ENCODE measurements at regions not wholly inside any gene's neighbourhood (a gene's known extent, or its start where the extent isn't known, plus 50 kb on each side); places are given as distances from the start of the nearest gene placed in this dataset.

DNA sequence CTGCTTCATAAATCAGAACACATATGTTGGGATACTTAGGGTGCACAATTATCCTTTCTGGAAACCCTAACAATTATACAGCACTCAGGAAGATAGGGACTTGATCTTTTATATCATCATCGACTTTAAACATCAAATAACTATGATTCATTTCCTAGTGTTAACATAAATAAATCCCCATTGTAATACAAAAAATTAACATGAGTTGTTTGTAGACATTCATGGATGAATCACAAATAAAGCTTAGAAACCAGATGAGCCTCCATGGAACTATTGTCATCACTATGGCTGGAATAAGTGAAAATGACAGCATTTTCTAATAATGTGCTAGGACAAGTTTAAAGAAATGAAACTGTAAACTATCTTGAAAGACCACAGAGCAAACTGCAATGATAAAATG, 821.7 kb downstream of the GATA3 start:
- Mint-ChIP-seq H3K4me1 (ENCODE audit: unreplicated experiment) (no peaks in the 10 kb centered on the region), H3K4me3 (ENCODE audit: unreplicated experiment) (no peak overlapping the region), H3K27ac (ENCODE audit: unreplicated experiment) (no peak overlapping the region), H3K27me3 (ENCODE audit: unreplicated experiment) (peaks cover 2% of the 10 kb centered on the region), H3K36me3 (ENCODE audit: low read depth, unreplicated experiment) (no peaks in the 10 kb centered on the region), H3K9me3 (ENCODE audit: unreplicated experiment) (no peaks in the 10 kb centered on the region)
- TF ChIP-seq, protein P1, sequence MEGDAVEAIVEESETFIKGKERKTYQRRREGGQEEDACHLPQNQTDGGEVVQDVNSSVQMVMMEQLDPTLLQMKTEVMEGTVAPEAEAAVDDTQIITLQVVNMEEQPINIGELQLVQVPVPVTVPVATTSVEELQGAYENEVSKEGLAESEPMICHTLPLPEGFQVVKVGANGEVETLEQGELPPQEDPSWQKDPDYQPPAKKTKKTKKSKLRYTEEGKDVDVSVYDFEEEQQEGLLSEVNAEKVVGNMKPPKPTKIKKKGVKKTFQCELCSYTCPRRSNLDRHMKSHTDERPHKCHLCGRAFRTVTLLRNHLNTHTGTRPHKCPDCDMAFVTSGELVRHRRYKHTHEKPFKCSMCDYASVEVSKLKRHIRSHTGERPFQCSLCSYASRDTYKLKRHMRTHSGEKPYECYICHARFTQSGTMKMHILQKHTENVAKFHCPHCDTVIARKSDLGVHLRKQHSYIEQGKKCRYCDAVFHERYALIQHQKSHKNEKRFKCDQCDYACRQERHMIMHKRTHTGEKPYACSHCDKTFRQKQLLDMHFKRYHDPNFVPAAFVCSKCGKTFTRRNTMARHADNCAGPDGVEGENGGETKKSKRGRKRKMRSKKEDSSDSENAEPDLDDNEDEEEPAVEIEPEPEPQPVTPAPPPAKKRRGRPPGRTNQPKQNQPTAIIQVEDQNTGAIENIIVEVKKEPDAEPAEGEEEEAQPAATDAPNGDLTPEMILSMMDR (IDR thresholded peaks at IDR 0.05; ENCODE audit: unreplicated experiment) = no peak
- DNase-seq (ENCODE audit: low spot score) = no peak

DNA sequence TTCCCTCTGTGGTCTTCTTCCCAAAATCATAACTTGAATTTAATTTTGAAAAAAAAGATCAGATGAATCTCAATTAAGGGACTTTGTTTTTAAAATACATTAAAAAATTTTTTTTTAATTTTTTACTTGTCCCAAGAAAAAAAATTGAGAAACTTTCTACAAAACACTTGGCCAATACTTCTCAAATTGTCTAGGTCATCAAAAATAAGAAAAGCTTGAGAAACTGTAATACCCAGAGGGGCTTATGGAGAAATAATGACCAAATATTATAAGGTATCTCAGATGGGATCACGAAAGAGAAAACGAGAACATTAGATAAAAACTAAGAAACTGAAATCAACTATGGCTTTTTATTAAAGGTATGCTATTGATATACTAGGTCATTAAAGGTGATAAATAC, 835.0 kb downstream of the GATA3 start:
- Mint-ChIP-seq H3K9me3 (ENCODE audit: unreplicated experiment) (no peaks in the 10 kb centered on the region), H3K4me1 (ENCODE audit: unreplicated experiment) (peaks cover 12% of the 10 kb centered on the region), H3K4me3 (ENCODE audit: unreplicated experiment) (no peak overlapping the region), H3K36me3 (ENCODE audit: low read depth, unreplicated experiment) (no peaks in the 10 kb centered on the region), H3K27ac (ENCODE audit: unreplicated experiment) (no peak overlapping the region), H3K27me3 (ENCODE audit: unreplicated experiment) (no peaks in the 10 kb centered on the region)
- TF ChIP-seq, protein P1 (IDR thresholded peaks at IDR 0.05; ENCODE audit: unreplicated experiment) = no peak
- DNase-seq (ENCODE audit: low spot score) = no peak

DNA sequence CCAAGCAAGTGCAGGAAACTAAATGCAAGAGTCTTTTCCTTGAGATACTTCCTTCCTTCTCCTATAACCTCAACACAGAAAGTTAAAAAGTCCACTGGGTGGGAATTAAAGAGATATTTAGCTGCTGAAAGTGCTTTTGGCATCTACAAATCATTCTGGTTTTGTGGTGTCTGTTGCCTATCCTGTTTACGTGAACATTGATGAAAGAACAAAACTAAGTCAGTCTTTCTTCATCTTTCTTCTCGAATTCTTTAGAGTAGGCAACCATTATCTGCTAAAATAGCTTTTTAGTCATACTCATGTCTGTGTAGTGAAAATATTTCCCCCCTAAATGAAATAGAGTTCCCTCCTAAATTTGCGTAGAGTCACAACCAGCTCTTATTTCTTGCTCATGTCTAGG, 838.6 kb downstream of the GATA3 start:
- Mint-ChIP-seq H3K9me3 (ENCODE audit: unreplicated experiment) (no peaks in the 10 kb centered on the region), H3K36me3 (ENCODE audit: low read depth, unreplicated experiment) (no peaks in the 10 kb centered on the region), H3K4me3 (ENCODE audit: unreplicated experiment) (no peak overlapping the region), H3K27me3 (ENCODE audit: unreplicated experiment) (no peaks in the 10 kb centered on the region), H3K27ac (ENCODE audit: unreplicated experiment) (no peak overlapping the region), H3K4me1 (ENCODE audit: unreplicated experiment) (peaks cover 12% of the 10 kb centered on the region)
- no peak for DNase-seq (ENCODE audit: low spot score)
- TF ChIP-seq, protein P1 (IDR thresholded peaks at IDR 0.05; ENCODE audit: unreplicated experiment) = no peak

DNA sequence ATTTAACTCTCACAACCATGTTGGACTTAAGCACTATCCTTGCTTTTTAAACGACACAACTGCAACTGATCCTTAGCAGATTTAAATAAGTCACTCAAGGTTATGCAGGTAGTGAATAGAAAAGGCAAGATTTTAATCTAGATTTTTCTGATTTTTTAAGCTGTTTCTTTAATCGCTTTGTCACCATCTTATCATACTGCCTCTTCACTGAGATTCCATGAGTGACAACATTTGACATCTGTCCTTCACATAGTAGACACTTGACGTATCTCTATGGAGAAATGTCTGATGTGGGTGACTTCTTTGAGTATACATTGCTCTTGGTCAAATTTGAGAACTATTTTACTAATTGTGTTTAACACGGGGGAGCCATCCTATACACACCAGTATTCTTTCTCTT, 839.7 kb downstream of the GATA3 start:
- no peak for DNase-seq (ENCODE audit: low spot score)
- peaks cover 12% of the 10 kb centered on the region for H3K4me1 Mint-ChIP-seq (ENCODE audit: unreplicated experiment)
- H3K4me3 Mint-ChIP-seq (ENCODE audit: unreplicated experiment) = no peak overlapping the region
- H3K9me3 Mint-ChIP-seq (ENCODE audit: unreplicated experiment) = no peaks in the 10 kb centered on the region
- H3K36me3 Mint-ChIP-seq (ENCODE audit: low read depth, unreplicated experiment) = no peaks in the 10 kb centered on the region
- H3K27me3 Mint-ChIP-seq (ENCODE audit: unreplicated experiment) = no peaks in the 10 kb centered on the region
- no peak overlapping the region for H3K27ac Mint-ChIP-seq (ENCODE audit: unreplicated experiment)
- TF ChIP-seq, protein P1 (IDR thresholded peaks at IDR 0.05; ENCODE audit: unreplicated experiment) = no peak

DNA sequence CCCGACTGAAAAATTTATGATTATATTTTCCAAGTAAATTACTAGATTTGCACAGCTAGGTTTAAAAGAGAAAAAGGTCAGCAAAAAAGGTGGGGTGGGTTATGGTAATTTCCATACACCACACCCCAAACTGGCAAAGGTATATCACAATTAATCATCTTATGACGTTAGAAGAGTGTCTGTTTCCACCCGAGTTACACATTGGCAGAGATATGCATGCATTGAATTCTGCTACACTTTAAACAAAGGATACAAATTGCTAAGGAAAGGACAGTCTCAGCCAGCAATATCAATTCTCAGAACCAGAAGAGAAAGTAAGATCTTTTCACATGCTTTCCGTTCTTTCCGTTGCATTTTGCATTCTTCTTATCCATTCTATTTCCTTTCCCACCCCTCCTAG, 843.3 kb downstream of the GATA3 start:
- TF ChIP-seq, protein P1 (IDR thresholded peaks at IDR 0.05; ENCODE audit: unreplicated experiment) = no peak
- peaks cover 4% of the 10 kb centered on the region for H3K4me1 Mint-ChIP-seq (ENCODE audit: unreplicated experiment)
- no peaks in the 10 kb centered on the region for H3K9me3 Mint-ChIP-seq (ENCODE audit: unreplicated experiment)
- H3K27ac Mint-ChIP-seq (ENCODE audit: unreplicated experiment) = no peak overlapping the region
- no peak for DNase-seq (ENCODE audit: low spot score)
- no peak overlapping the region for H3K4me3 Mint-ChIP-seq (ENCODE audit: unreplicated experiment)
- no peaks in the 10 kb centered on the region for H3K36me3 Mint-ChIP-seq (ENCODE audit: low read depth, unreplicated experiment)
- H3K27me3 Mint-ChIP-seq (ENCODE audit: unreplicated experiment) = no peaks in the 10 kb centered on the region
